ENCODE measurements at regions not wholly inside any gene's neighbourhood (a gene's known extent, or its start where the extent isn't known, plus 50 kb on each side); places are given as distances from the start of the nearest gene placed in this dataset.

- DNase-seq (ENCODE audit: extremely low read depth, low read depth) = no peak
- no peak for TF ChIP-seq CTCF (IDR thresholded peaks at IDR 0.05; ENCODE audit: low read depth, low read length, missing control alignments)
- no peak overlapping the region for H3K4me3 ChIP-seq (replicated peaks; ENCODE audit: low read depth, low read length)
These were observed 300.5 kb downstream of the PCDH17 start for GRCh38 chr13:57932061-57932460.

GRCh38 chr13:57933606-57934005, 302.1 kb downstream of the PCDH17 start:
- no peak overlapping the region for H3K4me3 ChIP-seq (replicated peaks; ENCODE audit: low read depth, low read length)
- TF ChIP-seq CTCF (IDR thresholded peaks at IDR 0.05; ENCODE audit: low read depth, low read length, missing control alignments) = no peak
- DNase-seq (ENCODE audit: extremely low read depth, low read depth) = no peak

GRCh38 chr13:57935965-57936364, 304.4 kb downstream of the PCDH17 start:
- no peak for TF ChIP-seq CTCF (IDR thresholded peaks at IDR 0.05; ENCODE audit: low read depth, low read length, missing control alignments)
- H3K4me3 ChIP-seq (replicated peaks; ENCODE audit: low read depth, low read length) = no peak overlapping the region
- DNase-seq (ENCODE audit: extremely low read depth, low read depth) = no peak

GRCh38 chr13:57946361-57946760, 314.8 kb downstream of the PCDH17 start:
- no peak overlapping the region for H3K4me3 ChIP-seq (replicated peaks; ENCODE audit: low read depth, low read length)
- DNase-seq (ENCODE audit: extremely low read depth, low read depth) = no peak
- no peak for TF ChIP-seq CTCF (IDR thresholded peaks at IDR 0.05; ENCODE audit: low read depth, low read length, missing control alignments)

- H3K4me3 ChIP-seq (replicated peaks; ENCODE audit: low read depth, low read length) = no peak overlapping the region
- TF ChIP-seq CTCF (IDR thresholded peaks at IDR 0.05; ENCODE audit: low read depth, low read length, missing control alignments) = no peak
- DNase-seq (ENCODE audit: extremely low read depth, low read depth) = no peak
These were observed 317.3 kb downstream of the PCDH17 start for GRCh38 chr13:57948884-57949283.

- no peak overlapping the region for H3K4me3 ChIP-seq (replicated peaks; ENCODE audit: low read depth, low read length)
- no peak for DNase-seq (ENCODE audit: extremely low read depth, low read depth)
- no peak for TF ChIP-seq CTCF (IDR thresholded peaks at IDR 0.05; ENCODE audit: low read depth, low read length, missing control alignments)
These were observed 338.4 kb downstream of the PCDH17 start for GRCh38 chr13:57969951-57970350.

GRCh38 chr13:57970404-57970803, 338.9 kb downstream of the PCDH17 start:
- no peak for DNase-seq (ENCODE audit: extremely low read depth, low read depth)
- no peak for TF ChIP-seq CTCF (IDR thresholded peaks at IDR 0.05; ENCODE audit: low read depth, low read length, missing control alignments)
- no peak overlapping the region for H3K4me3 ChIP-seq (replicated peaks; ENCODE audit: low read depth, low read length)
